ENCODE measurements at regions not wholly inside any gene's neighbourhood (a gene's known extent, or its start where the extent isn't known, plus 50 kb on each side); places are given as distances from the start of the nearest gene placed in this dataset.

GRCh38 chr20:57946559-57947315, 236.9 kb upstream of the PMEPA1 start:
- no peak for TF ChIP-seq CTCF (IDR thresholded peaks at IDR 0.05)
- no peak for TF ChIP-seq EP300 (IDR thresholded peaks at IDR 0.05)
